ENCODE measurements at regions not wholly inside any gene's neighbourhood (a gene's known extent, or its start where the extent isn't known, plus 50 kb on each side); places are given as distances from the start of the nearest gene placed in this dataset.

- no peak for DNase-seq (ENCODE audit: low read depth)
These were observed 142.6 kb upstream of the CPSF6 start for GRCh38 chr12:69096669-69097335.

- DNase-seq (ENCODE audit: low read depth): no peak
These were observed 141.6 kb upstream of the CPSF6 start for GRCh38 chr12:69097619-69098368.

- no peak for DNase-seq (ENCODE audit: low read depth)
These were observed 140.1 kb upstream of the CPSF6 start for GRCh38 chr12:69099201-69099837.

GRCh38 chr12:69101505-69101904, 137.9 kb upstream of the CPSF6 start:
- no peak for DNase-seq (ENCODE audit: low read depth)

GRCh38 chr12:69102856-69103255, 136.5 kb upstream of the CPSF6 start:
- no peak for DNase-seq (ENCODE audit: low read depth)

- DNase-seq (ENCODE audit: low read depth): no peak
These were observed 134.0 kb upstream of the CPSF6 start for GRCh38 chr12:69105101-69105962.

- no peak for DNase-seq (ENCODE audit: low read depth)
These were observed 132.8 kb upstream of the CPSF6 start for GRCh38 chr12:69106482-69107118.

GRCh38 chr12:69107541-69107940, 131.8 kb upstream of the CPSF6 start:
- DNase-seq (ENCODE audit: low read depth): no peak

GRCh38 chr12:69108037-69108436, 131.3 kb upstream of the CPSF6 start:
- no peak for DNase-seq (ENCODE audit: low read depth)

- no peak for DNase-seq (ENCODE audit: low read depth)
These were observed 126.8 kb upstream of the CPSF6 start for GRCh38 chr12:69112616-69113015.

- DNase-seq (ENCODE audit: low read depth): no peak
These were observed 124.3 kb upstream of the CPSF6 start for GRCh38 chr12:69115099-69115498.

- DNase-seq (ENCODE audit: low read depth): no peak
These were observed 123.4 kb upstream of the CPSF6 start for GRCh38 chr12:69115951-69116350.

- DNase-seq (ENCODE audit: low read depth): no peak
These were observed 121.7 kb upstream of the CPSF6 start for GRCh38 chr12:69117566-69118266.

- no peak for DNase-seq (ENCODE audit: low read depth)
These were observed 120.9 kb upstream of the CPSF6 start for GRCh38 chr12:69118516-69118915.

GRCh38 chr12:69119770-69120169, 119.6 kb upstream of the CPSF6 start:
- no peak for DNase-seq (ENCODE audit: low read depth)

GRCh38 chr12:69120354-69120753, 119.0 kb upstream of the CPSF6 start:
- no peak for DNase-seq (ENCODE audit: low read depth)

GRCh38 chr12:69123311-69123710, 116.1 kb upstream of the CPSF6 start:
- no peak for DNase-seq (ENCODE audit: low read depth)

- DNase-seq (ENCODE audit: low read depth): no peak
These were observed 115.3 kb upstream of the CPSF6 start for GRCh38 chr12:69123919-69124638.

GRCh38 chr12:69129017-69129416, 110.4 kb upstream of the CPSF6 start:
- DNase-seq (ENCODE audit: low read depth): no peak

GRCh38 chr12:69129564-69129963, 109.8 kb upstream of the CPSF6 start:
- no peak for DNase-seq (ENCODE audit: low read depth)

GRCh38 chr12:69130064-69130463, 109.3 kb upstream of the CPSF6 start:
- DNase-seq (ENCODE audit: low read depth): no peak
